ENCODE measurements at regions not wholly inside any gene's neighbourhood (a gene's known extent, or its start where the extent isn't known, plus 50 kb on each side); places are given as distances from the start of the nearest gene placed in this dataset.

DNA sequence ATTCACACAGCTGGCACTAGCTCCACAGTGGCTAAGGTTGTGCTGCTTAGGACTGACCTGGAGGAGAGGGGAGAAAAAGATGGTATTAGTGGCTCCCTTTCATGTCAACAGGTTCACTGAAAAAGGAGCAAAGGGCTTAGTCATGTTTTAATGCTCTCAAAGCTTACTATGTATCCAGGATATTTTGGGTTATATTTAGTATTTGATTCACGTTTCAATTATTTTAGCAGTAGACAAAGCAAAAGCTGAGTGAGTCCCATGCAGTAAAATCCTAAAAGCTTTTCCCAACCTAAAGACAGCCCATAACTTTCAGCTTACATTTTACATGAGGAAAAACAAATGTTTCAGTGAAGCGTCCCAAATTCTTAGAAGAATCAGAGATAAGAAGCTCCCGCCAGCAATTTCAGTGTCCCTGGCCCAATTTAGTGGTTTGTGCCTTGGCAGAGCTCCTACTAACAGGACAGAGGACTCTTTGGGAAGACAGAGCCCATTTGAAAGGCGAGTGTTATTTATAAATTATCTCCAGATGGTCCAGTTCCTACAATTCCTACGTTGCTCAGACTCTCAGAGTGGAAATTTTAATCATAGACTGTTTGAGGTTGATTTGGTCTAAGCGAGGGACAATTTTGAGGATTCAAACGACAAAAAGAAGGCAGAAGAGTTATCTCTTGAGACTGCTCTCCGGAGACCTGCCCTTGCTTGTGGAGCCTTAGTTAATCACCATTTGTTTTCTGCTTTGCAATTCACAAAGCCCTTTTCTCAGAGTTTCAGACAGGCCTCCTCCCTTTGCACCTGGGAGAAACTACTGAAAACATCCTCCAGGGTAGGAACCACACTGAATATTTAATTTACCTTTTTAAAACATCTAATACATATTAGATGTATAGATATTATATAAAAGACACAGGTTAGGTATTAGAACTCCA lies 225.0 kb upstream of the ANKRD55 start:
- TF ChIP-seq MXI1 (conservative IDR thresholded peaks at IDR 0.05; ENCODE audit: poor library complexity, severe bottlenecking) (no peak), RAD21 (conservative IDR thresholded peaks at IDR 0.05) (no peak), SMC3 (conservative IDR thresholded peaks at IDR 0.05; ENCODE audit: poor library complexity) (no peak), TAF1 (IDR thresholded peaks at IDR 0.05; ENCODE audit: low read depth) (no peak), EZH2 (IDR thresholded peaks at IDR 0.05; ENCODE audit: borderline replicate concordance, insufficient read depth, low read length, poor library complexity, severe bottlenecking) (no peak), POLR2AphosphoS5 (IDR thresholded peaks at IDR 0.05) (no peak), EP300 (conservative IDR thresholded peaks at IDR 0.05; ENCODE audit: poor library complexity, severe bottlenecking) (no peak)
- TF ChIP-seq, protein P1, sequence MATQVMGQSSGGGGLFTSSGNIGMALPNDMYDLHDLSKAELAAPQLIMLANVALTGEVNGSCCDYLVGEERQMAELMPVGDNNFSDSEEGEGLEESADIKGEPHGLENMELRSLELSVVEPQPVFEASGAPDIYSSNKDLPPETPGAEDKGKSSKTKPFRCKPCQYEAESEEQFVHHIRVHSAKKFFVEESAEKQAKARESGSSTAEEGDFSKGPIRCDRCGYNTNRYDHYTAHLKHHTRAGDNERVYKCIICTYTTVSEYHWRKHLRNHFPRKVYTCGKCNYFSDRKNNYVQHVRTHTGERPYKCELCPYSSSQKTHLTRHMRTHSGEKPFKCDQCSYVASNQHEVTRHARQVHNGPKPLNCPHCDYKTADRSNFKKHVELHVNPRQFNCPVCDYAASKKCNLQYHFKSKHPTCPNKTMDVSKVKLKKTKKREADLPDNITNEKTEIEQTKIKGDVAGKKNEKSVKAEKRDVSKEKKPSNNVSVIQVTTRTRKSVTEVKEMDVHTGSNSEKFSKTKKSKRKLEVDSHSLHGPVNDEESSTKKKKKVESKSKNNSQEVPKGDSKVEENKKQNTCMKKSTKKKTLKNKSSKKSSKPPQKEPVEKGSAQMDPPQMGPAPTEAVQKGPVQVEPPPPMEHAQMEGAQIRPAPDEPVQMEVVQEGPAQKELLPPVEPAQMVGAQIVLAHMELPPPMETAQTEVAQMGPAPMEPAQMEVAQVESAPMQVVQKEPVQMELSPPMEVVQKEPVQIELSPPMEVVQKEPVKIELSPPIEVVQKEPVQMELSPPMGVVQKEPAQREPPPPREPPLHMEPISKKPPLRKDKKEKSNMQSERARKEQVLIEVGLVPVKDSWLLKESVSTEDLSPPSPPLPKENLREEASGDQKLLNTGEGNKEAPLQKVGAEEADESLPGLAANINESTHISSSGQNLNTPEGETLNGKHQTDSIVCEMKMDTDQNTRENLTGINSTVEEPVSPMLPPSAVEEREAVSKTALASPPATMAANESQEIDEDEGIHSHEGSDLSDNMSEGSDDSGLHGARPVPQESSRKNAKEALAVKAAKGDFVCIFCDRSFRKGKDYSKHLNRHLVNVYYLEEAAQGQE (IDR thresholded peaks at IDR 0.05; ENCODE audit: borderline replicate concordance): no peak
- TF ChIP-seq, protein P2, sequence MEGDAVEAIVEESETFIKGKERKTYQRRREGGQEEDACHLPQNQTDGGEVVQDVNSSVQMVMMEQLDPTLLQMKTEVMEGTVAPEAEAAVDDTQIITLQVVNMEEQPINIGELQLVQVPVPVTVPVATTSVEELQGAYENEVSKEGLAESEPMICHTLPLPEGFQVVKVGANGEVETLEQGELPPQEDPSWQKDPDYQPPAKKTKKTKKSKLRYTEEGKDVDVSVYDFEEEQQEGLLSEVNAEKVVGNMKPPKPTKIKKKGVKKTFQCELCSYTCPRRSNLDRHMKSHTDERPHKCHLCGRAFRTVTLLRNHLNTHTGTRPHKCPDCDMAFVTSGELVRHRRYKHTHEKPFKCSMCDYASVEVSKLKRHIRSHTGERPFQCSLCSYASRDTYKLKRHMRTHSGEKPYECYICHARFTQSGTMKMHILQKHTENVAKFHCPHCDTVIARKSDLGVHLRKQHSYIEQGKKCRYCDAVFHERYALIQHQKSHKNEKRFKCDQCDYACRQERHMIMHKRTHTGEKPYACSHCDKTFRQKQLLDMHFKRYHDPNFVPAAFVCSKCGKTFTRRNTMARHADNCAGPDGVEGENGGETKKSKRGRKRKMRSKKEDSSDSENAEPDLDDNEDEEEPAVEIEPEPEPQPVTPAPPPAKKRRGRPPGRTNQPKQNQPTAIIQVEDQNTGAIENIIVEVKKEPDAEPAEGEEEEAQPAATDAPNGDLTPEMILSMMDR (IDR thresholded peaks at IDR 0.05; ENCODE audit: poor library complexity, severe bottlenecking): no peak
- Histone ChIP-seq H2AFZ (ENCODE audit: low read depth, low read length) (no peak overlapping the region), H4K20me1 (ENCODE audit: insufficient read depth) (no peaks in the 10 kb centered on the region), H3K79me2 (replicated peaks; ENCODE audit: insufficient read depth, low read length) (no peaks in the 10 kb centered on the region), H3K4me3 (ENCODE audit: low read length) (no peak overlapping the region), H3K27ac (ENCODE audit: low read length) (no peak overlapping the region), H3K4me2 (ENCODE audit: low read length) (no peak overlapping the region), H3F3A (ENCODE audit: insufficient read depth, low read length, poor library complexity, severe bottlenecking) (no peaks in the 10 kb centered on the region), H3K9me2 (ENCODE audit: insufficient read depth, low read length) (no peaks in the 10 kb centered on the region), H3K9ac (ENCODE audit: low read length) (no peak overlapping the region), H3K36me3 (ENCODE audit: insufficient read depth, low read length) (no peaks in the 10 kb centered on the region), H3K27me3 (ENCODE audit: insufficient read depth, low read depth, low read length) (no peaks in the 10 kb centered on the region), H3K9me3 (ENCODE audit: low read length) (no peaks in the 10 kb centered on the region)

DNA sequence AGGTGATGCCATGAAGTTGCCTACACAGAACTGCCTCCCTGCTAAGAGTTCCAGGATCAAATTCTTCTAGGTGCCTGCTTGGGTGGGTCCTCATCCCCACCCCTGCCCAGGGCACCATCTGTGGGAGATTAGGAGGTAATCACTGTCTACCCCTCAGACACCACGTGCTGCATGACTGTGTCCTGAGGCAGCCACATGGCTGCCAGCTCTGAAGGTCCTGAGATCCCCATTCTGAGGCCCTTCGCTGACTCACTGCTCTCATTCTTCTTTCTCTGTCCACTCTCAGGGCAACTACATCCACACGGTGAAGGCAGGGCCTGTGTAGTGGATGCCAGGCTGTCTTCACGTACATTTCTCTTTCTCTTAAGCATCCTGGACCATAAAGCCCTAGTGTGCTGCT lies 222.9 kb upstream of the ANKRD55 start:
- Histone ChIP-seq H3K4me3 (ENCODE audit: low read length) (no peak overlapping the region), H3K9me3 (ENCODE audit: low read length) (no peaks in the 10 kb centered on the region), H2AFZ (ENCODE audit: low read depth, low read length) (no peak overlapping the region), H3K27ac (ENCODE audit: low read length) (no peak overlapping the region), H3K4me2 (ENCODE audit: low read length) (no peak overlapping the region), H3K79me2 (replicated peaks; ENCODE audit: insufficient read depth, low read length) (no peaks in the 10 kb centered on the region), H3K9me2 (ENCODE audit: insufficient read depth, low read length) (no peaks in the 10 kb centered on the region), H3K9ac (ENCODE audit: low read length) (no peak overlapping the region), H3K27me3 (ENCODE audit: insufficient read depth, low read depth, low read length) (no peaks in the 10 kb centered on the region), H3K36me3 (ENCODE audit: insufficient read depth, low read length) (no peaks in the 10 kb centered on the region), H4K20me1 (ENCODE audit: insufficient read depth) (no peaks in the 10 kb centered on the region), H3F3A (ENCODE audit: insufficient read depth, low read length, poor library complexity, severe bottlenecking) (no peaks in the 10 kb centered on the region)
- TF ChIP-seq POLR2AphosphoS5 (IDR thresholded peaks at IDR 0.05): no peak
- TF ChIP-seq SMC3 (conservative IDR thresholded peaks at IDR 0.05; ENCODE audit: poor library complexity): no peak
- TF ChIP-seq EZH2 (IDR thresholded peaks at IDR 0.05; ENCODE audit: borderline replicate concordance, insufficient read depth, low read length, poor library complexity, severe bottlenecking): no peak
- TF ChIP-seq TAF1 (IDR thresholded peaks at IDR 0.05; ENCODE audit: low read depth): no peak
- TF ChIP-seq, protein P1 (IDR thresholded peaks at IDR 0.05; ENCODE audit: borderline replicate concordance): no peak
- no peak for TF ChIP-seq RAD21 (conservative IDR thresholded peaks at IDR 0.05)
- no peak for TF ChIP-seq EP300 (conservative IDR thresholded peaks at IDR 0.05; ENCODE audit: poor library complexity, severe bottlenecking)
- TF ChIP-seq MXI1 (conservative IDR thresholded peaks at IDR 0.05; ENCODE audit: poor library complexity, severe bottlenecking): no peak
- TF ChIP-seq, protein P2 (IDR thresholded peaks at IDR 0.05; ENCODE audit: poor library complexity, severe bottlenecking): no peak
